Tibial nerve (tissue), 4 donors: ENCODE measurements at regions not wholly inside any gene's neighbourhood (a gene's known extent, or its start where the extent isn't known, plus 50 kb on each side); places are given as distances from the start of the nearest gene placed in this dataset.

Experiments used
- CTCF ChIP-seq, 5 experiments: fragments of 200-600 bp in 3 of 5; fragments of 450-650 bp in 2 of 5; sonication (generic) in 3 of 5; IDR thresholded peaks; one replicate each; pipeline ENCODE4 v1.5.1; 2016 to 2019; ENCODE audit warnings: antibody characterized with exemption in 5 of 5, mild to moderate bottlenecking in 3 of 5, moderate library complexity in 2 of 5
- EP300 ChIP-seq, 2 donors: sonication (generic); formaldehyde crosslinking; IDR thresholded peaks; one replicate each; pipeline ENCODE4 v1.6.1; 2017; ENCODE audit warnings: antibody characterized with exemption in 2 of 2, mild to moderate bottlenecking in 1 of 2
- POLR2A ChIP-seq, 2 donors: fragments of 450-650 bp; IDR thresholded peaks; one replicate each; pipeline ENCODE4 v1.6.1; 2017; ENCODE audit warnings: antibody characterized with exemption in 2 of 2, mild to moderate bottlenecking in 2 of 2, moderate library complexity in 2 of 2

GRCh38 chr2:49306925-49307324 lies 152.6 kb upstream of the FSHR start:
- TF ChIP-seq CTCF (IDR thresholded peaks at IDR 0.05), result no peak
- no peak for TF ChIP-seq POLR2A (IDR thresholded peaks at IDR 0.05)
- no peak for TF ChIP-seq EP300 (IDR thresholded peaks at IDR 0.05)
